ENCODE measurements at regions not wholly inside any gene's neighbourhood (a gene's known extent, or its start where the extent isn't known, plus 50 kb on each side); places are given as distances from the start of the nearest gene placed in this dataset.
"Not testable (repeated sequence)": the region's sequence is repeated elsewhere in the genome, so short reads cannot be mapped to it uniquely, and the experiment has no call there.

DNA sequence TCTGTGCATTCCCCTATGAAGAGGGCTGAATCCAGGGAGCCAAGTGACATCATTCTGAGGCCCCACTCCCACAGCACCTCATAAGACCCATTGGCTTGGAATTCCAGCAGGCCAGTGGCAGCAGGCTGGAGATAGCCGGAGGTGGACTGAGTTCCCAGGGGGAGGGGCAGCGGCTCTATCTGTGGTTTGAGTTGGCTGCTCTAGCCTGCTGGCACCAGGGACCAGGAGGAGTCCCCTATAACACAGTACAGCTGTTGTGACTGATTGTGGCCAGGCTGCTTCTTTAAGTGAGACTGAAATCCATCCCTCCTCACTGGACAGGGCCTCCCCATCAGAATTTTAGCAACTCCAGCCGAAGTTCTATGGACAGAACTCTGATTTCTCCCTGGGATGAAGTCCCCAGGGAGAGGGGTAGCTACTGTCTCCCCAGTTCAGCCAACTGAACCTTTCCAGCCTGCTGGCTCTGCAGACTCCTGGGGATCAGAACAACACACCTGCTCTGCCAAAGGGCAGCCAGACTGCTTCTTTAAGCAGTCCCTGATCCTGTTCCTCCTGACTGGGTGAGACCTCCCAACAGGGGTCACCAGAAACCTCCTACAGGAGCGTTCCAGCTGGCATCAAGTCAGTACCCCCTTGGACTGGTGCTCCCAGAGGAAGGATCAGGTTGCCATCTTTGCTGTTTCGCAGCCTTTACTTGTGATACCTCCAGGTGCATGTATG lies 4214.8 kb upstream of the OR11H1 start:
- H3K4me3 Mint-ChIP-seq; H3K4me1 Mint-ChIP-seq (ENCODE audit: low read depth); ATAC-seq; H3K27me3 Mint-ChIP-seq (ENCODE audit: low read depth); H3K36me3 Mint-ChIP-seq (ENCODE audit: insufficient read depth); DNase-seq: not testable (repeated sequence)
- peaks cover 23% of the 10 kb centered on the region for H3K9me3 Mint-ChIP-seq

DNA sequence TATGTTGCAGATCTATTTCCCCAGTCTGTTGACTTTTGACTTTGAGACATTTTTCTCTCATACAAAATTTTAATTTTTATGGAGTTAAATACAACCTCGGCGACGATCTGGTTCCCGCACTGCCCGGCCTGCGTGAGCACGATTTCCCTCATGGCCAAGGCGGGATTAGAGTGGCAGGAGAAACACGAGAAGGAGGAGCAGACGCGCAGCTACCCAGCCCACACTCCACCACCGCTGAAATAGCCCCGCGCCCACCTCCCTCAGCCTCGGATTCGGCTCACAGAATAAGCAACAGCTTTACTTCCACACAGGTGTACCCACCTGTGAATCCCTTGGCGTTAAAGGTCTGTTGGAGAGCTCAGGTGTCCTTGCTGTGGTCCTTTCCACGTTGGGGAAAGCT lies 4209.4 kb upstream of the OR11H1 start:
- H3K36me3 Mint-ChIP-seq (ENCODE audit: insufficient read depth); H3K4me1 Mint-ChIP-seq (ENCODE audit: low read depth); H3K4me3 Mint-ChIP-seq; H3K27me3 Mint-ChIP-seq (ENCODE audit: low read depth); DNase-seq; ATAC-seq: not testable (repeated sequence)
- H3K9me3 Mint-ChIP-seq: peaks cover 14% of the 10 kb centered on the region

DNA sequence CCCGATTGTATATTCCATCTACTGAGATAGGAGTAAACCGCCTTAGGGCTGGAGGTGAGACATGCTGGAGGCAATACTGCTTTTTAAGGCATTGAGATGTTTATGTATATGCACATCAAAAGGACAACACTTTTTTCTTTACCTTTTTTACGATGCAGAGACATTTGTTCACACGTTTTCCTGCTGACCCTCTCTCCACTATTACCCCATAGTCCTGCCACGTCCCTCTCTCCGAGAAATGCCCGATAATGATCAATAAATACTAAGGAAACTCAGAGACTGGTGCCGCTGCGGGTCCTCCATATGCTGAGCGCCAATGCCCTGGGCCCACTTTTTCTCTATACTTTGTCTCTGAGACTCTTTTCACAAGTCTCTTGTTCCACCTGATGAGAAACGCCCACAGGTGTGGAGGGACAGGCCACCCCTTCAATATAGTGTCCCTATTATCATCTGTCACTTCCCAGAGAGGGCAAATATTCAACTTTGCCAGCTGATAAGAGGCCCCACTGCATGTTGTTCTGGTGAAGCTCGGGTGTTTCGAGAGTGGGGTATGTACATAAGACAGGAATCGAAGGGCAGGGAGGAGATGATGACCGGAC lies 4203.5 kb upstream of the OR11H1 start:
- H3K27me3 Mint-ChIP-seq (ENCODE audit: low read depth); ATAC-seq; DNase-seq; H3K36me3 Mint-ChIP-seq (ENCODE audit: insufficient read depth); H3K4me1 Mint-ChIP-seq (ENCODE audit: low read depth); H3K4me3 Mint-ChIP-seq: not testable (repeated sequence)
- peaks cover 24% of the 10 kb centered on the region for H3K9me3 Mint-ChIP-seq

DNA sequence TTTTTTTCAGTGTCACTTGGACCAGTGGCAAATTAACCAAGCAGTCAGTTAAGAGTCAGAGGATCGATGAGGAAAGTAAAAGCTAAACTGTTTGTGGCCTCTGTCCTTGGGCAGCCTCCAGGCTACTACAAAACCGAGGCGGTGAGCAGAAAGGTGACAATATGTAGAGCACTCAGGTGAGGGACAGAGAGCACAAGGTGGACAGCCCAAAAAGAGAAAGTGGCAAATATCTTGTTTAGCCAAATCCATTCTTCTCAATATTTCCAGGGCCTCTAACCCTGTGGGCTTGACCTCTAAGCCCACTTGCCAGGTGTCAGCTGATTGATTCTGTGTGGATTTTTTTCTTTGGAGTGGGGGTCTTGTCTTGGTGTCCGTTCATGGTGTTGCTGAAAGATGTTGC lies 4202.2 kb upstream of the OR11H1 start:
- Mint-ChIP-seq H3K9me3 (peaks cover 23% of the 10 kb centered on the region), H3K4me3 (no peak overlapping the region), H3K36me3 (ENCODE audit: insufficient read depth) (no peaks in the 10 kb centered on the region), H3K4me1 (ENCODE audit: low read depth) (no peaks in the 10 kb centered on the region), H3K27me3 (ENCODE audit: low read depth) (no peaks in the 10 kb centered on the region)
- ATAC-seq (no peak), DNase-seq (no peak)

DNA sequence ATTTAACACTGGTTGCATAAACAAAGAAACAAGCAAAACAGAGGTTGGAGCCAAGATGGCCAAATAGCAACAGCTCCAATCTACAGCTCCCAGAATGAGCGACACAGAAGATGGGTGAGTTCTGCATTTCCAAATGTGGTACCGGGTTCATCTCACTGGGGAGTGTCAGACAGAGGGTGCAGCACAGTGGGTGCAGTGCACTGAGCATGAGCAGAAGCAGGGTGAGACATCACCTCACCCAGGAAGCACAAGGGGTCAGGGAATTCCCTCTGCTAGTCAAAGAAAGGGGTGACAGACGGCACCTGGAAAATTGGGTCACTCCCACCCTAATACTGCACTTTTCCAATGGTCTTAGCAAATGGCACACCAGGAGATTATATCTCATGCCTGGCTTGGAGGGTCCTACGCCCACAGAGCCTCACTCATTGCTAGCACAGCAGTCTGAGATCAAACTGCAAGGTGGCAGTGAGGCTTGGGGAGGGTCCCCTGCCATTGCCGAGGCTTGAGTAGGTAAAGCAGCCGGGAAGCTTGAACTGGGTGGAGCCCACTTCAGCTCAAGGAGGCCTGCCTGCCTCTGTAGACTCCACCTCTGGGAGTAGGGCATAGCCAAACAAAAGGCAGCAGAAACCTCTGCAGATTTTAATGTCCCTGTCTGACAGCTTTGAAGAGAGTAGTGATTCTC lies 4186.5 kb upstream of the OR11H1 start:
- H3K9me3 Mint-ChIP-seq: peaks cover 48% of the 10 kb centered on the region
- not testable (repeated sequence) for H3K36me3 Mint-ChIP-seq (ENCODE audit: insufficient read depth); DNase-seq; H3K4me1 Mint-ChIP-seq (ENCODE audit: low read depth); H3K4me3 Mint-ChIP-seq; H3K27me3 Mint-ChIP-seq (ENCODE audit: low read depth); ATAC-seq

DNA sequence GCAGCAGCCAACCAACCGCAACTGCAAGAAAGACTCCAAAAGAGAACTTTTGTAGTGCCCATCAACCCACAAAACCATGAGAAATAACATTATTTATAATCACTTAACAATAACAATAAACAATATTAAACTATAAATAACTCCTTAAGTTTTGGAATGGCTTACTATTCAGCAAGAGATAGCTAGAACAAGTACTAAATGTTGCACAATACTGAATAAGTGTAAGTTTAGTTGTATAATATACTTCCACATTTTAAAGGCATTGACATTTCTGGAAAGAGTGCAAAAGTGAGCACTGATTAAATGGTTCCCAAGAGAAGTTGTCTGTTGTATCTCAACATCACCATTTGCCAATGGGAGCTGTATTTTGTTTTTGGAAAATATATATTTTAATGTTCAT lies 4176.8 kb upstream of the OR11H1 start:
- not testable (repeated sequence) for H3K4me1 Mint-ChIP-seq (ENCODE audit: low read depth); H3K36me3 Mint-ChIP-seq (ENCODE audit: insufficient read depth)

DNA sequence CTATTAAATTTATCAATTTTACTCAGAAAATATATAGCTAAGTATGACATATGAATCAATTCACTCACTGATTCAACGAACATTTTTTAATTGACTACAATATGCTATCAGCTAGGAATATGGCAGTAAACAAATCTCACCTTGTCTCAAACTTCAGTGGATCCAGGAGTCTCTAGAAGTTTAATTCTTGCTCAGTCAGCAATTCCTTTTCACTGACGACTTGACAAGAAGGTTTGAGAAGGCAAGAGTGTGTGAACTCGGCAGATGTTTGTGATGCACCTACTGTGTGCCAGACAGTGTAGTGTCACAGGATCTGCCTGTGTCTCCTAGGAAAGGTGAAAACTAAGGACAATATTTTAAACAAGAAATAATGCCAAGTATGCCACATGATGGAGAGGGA lies 4175.7 kb upstream of the OR11H1 start:
- not testable (repeated sequence) for ATAC-seq; DNase-seq; H3K4me3 Mint-ChIP-seq; H3K36me3 Mint-ChIP-seq (ENCODE audit: insufficient read depth); H3K4me1 Mint-ChIP-seq (ENCODE audit: low read depth); H3K27me3 Mint-ChIP-seq (ENCODE audit: low read depth)
- H3K9me3 Mint-ChIP-seq: peaks cover 27% of the 10 kb centered on the region

More for the DNA sequence above, 4176.8 kb upstream of the OR11H1 start:
- not testable (repeated sequence) for ATAC-seq; H3K4me3 Mint-ChIP-seq; DNase-seq; H3K27me3 Mint-ChIP-seq (ENCODE audit: low read depth)
- peaks cover 31% of the 10 kb centered on the region for H3K9me3 Mint-ChIP-seq

DNA sequence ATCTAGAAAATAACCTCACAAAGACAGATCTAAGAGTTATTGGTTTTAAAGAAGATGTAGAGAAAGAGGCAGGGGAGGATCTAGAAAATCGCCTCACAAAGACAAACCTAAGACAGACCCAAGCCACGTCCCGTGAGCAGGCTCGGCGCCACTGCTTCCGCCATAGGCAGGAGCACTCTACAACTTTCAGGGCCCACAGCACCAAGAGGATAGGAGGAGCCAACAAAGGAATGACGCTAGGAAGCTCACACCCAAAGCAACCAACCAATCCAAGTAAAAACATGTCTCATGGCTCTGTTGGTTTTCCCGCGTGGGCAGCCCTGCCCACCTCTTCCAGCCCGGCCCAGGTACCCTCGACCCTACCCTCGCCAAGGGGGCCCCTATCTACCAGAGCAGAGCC lies 4167.4 kb upstream of the OR11H1 start:
- Mint-ChIP-seq H3K4me3 (no peak overlapping the region), H3K27me3 (ENCODE audit: low read depth) (no peaks in the 10 kb centered on the region), H3K36me3 (ENCODE audit: insufficient read depth) (no peaks in the 10 kb centered on the region), H3K9me3 (peaks cover 16% of the 10 kb centered on the region), H3K4me1 (ENCODE audit: low read depth) (no peaks in the 10 kb centered on the region)
- DNase-seq (no peak), ATAC-seq (no peak)

DNA sequence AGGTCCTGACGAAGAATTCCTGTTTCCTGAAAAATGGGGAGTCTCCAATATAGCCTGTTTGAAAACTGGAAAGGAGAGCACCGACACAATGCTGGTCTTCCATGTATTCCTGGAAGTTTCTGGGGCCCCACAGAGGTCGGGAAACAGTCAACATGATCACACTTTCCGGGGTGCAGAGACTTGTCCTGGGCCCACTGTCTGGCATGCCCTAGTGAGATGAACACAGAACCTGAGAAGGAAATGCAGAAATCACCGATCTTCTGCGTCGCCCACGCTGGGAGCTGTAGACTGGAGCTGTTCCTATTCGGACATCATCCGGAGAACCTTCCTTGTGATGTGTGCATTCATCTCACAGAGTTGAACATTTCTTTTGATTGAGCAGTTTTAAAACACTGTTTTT lies 4166.5 kb upstream of the OR11H1 start:
- not testable (repeated sequence) for ATAC-seq; DNase-seq; H3K36me3 Mint-ChIP-seq (ENCODE audit: insufficient read depth); H3K4me3 Mint-ChIP-seq; H3K27me3 Mint-ChIP-seq (ENCODE audit: low read depth); H3K4me1 Mint-ChIP-seq (ENCODE audit: low read depth)
- peaks cover 19% of the 10 kb centered on the region for H3K9me3 Mint-ChIP-seq

DNA sequence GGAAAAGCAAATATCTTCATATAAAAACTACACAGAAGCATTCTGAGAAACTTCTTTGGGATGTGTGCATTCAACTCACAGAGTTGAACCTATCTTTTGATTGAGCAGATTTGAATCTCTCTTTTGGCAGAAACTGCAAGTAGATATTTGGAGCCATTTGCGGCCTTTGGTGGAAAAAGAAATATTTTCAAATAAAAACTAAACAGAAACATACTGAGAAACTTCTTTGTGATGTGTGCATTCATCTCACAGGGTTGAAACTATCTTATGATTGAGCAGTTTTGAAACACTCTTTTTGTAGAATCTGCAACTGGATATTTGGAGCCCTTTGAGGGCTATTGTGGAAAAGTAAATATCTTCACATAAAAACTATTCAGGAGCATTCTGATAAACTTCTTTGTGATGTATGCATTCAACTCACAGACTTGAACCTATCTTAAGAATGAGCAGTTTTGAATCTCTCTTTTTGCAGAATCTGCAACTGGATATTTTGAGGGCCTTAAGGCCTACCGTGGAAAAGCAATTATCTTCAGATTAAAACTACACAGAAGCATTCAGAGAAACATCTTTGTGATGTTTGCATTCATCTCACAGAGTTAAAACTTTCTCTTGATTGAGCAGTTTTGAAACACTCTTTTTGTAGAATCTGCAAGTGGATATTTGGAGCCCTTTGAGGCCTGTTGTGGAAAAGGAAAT lies 4158.2 kb upstream of the OR11H1 start:
- H3K27me3 Mint-ChIP-seq (ENCODE audit: low read depth); DNase-seq; ATAC-seq; H3K36me3 Mint-ChIP-seq (ENCODE audit: insufficient read depth); H3K4me3 Mint-ChIP-seq: not testable (repeated sequence)
- peaks cover 23% of the 10 kb centered on the region for H3K9me3 Mint-ChIP-seq
- peaks cover 14% of the 10 kb centered on the region for H3K4me1 Mint-ChIP-seq (ENCODE audit: low read depth)

DNA sequence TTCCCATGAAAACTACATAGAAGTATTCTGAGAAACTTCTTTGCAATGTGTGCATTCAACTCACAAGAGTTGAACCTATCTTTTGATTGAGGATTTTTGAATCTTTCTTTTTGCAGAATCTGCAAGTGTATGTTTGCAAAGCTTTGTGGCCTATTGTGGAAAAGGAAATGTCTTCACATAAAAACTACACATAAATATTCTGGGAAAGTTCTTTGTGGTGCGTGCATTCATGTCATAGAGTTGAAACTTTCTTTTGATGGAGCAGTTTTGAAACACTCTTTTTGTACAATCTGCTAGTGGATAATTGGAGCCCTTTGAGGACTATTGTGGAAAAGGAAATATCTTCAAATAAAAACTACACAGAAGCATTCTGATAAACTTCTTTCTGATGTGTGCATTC lies 4157.7 kb upstream of the OR11H1 start:
- peaks cover 23% of the 10 kb centered on the region for H3K9me3 Mint-ChIP-seq
- DNase-seq; H3K4me3 Mint-ChIP-seq; ATAC-seq; H3K27me3 Mint-ChIP-seq (ENCODE audit: low read depth); H3K36me3 Mint-ChIP-seq (ENCODE audit: insufficient read depth): not testable (repeated sequence)
- peaks cover 14% of the 10 kb centered on the region for H3K4me1 Mint-ChIP-seq (ENCODE audit: low read depth)

All from activated T-cell treated with anti-CD3 and anti-CD28 coated beads, Interleukin-2, amount 50 U/mL, for 4 hours (primary cell).